OCI-LY7 (cell line): ENCODE measurements at regions not wholly inside any gene's neighbourhood (a gene's known extent, or its start where the extent isn't known, plus 50 kb on each side); places are given as distances from the start of the nearest gene placed in this dataset.

Experiments used
- BruUV-seq: library from RNA; stranded (reverse); fragments of 400-500 nt; replicated peaks from 2 replicates; lab custom pipeline; 2021; lab: Mats Ljungman, UMichigan
- CTCF ChIA-PET: fragments of 300-600 bp; sonication (Branson Sonifier 250); formaldehyde crosslinking; loops from one replicate; lab custom pipeline; 2022; ENCODE audit warnings: antibody characterized with exemption; ENCODE audit not compliant: unreplicated experiment; lab: Charles Lee
- POLR2A ChIA-PET: fragments of 300-600 bp; sonication (Branson Sonifier 250); formaldehyde crosslinking; loops from one replicate; lab custom pipeline; 2022; ENCODE audit warnings: antibody characterized with exemption; lab: Charles Lee
- DNase-seq: peaks from one replicate; pipeline ENCODE4 v3.0.0-alpha.2; 2015; ENCODE audit warnings: low spot score
- H2AFZ ChIP-seq: fragments of 200-600 bp; sonication (generic), shearing (Covaris generic); 2 replicates; pipeline ENCODE4 v1.6.1; 2014; ENCODE audit warnings: mild to moderate bottlenecking, antibody characterized with exemption, low read length, moderate library complexity
- H3K27ac ChIP-seq: fragments of 200-600 bp; sonication (generic); 2 replicates; pipeline ENCODE4 v1.5.1; 2014; ENCODE audit warnings: mixed run types, low read depth, mild to moderate bottlenecking, moderate library complexity, low read length, inconsistent platforms; ENCODE audit not compliant: poor library complexity, severe bottlenecking
- H3K36me3 ChIP-seq: fragments of 200-600 bp; sonication (generic); 2 replicates; pipeline ENCODE4 v1.6.1; 2014; ENCODE audit warnings: mild to moderate bottlenecking, antibody characterized with exemption, low read length, moderate library complexity, mixed read lengths; ENCODE audit not compliant: insufficient read depth
- H3K4me1 ChIP-seq: fragments of 200-600 bp; sonication (generic); 2 replicates; pipeline ENCODE4 v1.5.1; 2014; ENCODE audit warnings: mild to moderate bottlenecking, low read length; ENCODE audit not compliant: insufficient read depth, poor library complexity, severe bottlenecking
- H3K4me2 ChIP-seq: fragments of 200-600 bp; sonication (generic); 2 replicates; pipeline ENCODE4 v1.6.1; 2014; ENCODE audit warnings: mild to moderate bottlenecking, low read length
- H3K4me3 ChIP-seq: fragments of 200-600 bp; sonication (generic); 2 replicates; pipeline ENCODE4 v1.5.1; 2014; ENCODE audit warnings: mild to moderate bottlenecking, low read depth, low read length; ENCODE audit not compliant: poor library complexity, severe bottlenecking
- H3K79me2 ChIP-seq: fragments of 200-600 bp; sonication (generic); 2 replicates; pipeline ENCODE4 v1.6.1; 2016; ENCODE audit warnings: low read depth, mild to moderate bottlenecking, low read length, moderate library complexity, mixed read lengths; ENCODE audit not compliant: insufficient read depth
- H3K9me2 ChIP-seq: fragments of 200-600 bp; sonication (generic); 2 replicates; pipeline ENCODE4 v1.6.1; 2016; ENCODE audit warnings: mild to moderate bottlenecking, low read length, mixed read lengths; ENCODE audit not compliant: insufficient read depth
- H3K9me3 ChIP-seq: fragments of 200-600 bp; sonication (generic); 2 replicates; pipeline ENCODE4 v1.6.1; 2014; ENCODE audit warnings: mild to moderate bottlenecking, mixed run types, low read length, mixed read lengths
- H4K20me1 ChIP-seq: fragments of 200-600 bp; sonication (generic); 2 replicates; pipeline ENCODE4 v1.6.1; 2014; ENCODE audit warnings: mild to moderate bottlenecking, antibody characterized with exemption, low read length, moderate library complexity, mixed read lengths; ENCODE audit not compliant: insufficient read depth
- EZH2phosphoT487 ChIP-seq: fragments of 200-600 bp; sonication (generic); IDR thresholded peaks from 2 replicates; pipeline ENCODE4 v1.6.1; 2018; ENCODE audit warnings: low read depth, borderline replicate concordance, mild to moderate bottlenecking, mixed run types, antibody characterized with exemption, low read length, moderate library complexity, mixed read lengths
- intact Hi-C: fragments of 100-400 bp; cut with micrococcal nuclease; formaldehyde crosslinking; loops from one replicate; pipeline ENCODE4 v1.10.0; 2022; ENCODE audit not compliant: unreplicated experiment
- TF ChIP-seq, protein P1 (sequence below): fragments of 200-600 bp; sonication (generic); conservative IDR thresholded peaks from 2 replicates; pipeline ENCODE4 v1.5.1; 2014; ENCODE audit warnings: mild to moderate bottlenecking, antibody characterized with exemption, low read length, moderate library complexity, mixed read lengths

DNA sequence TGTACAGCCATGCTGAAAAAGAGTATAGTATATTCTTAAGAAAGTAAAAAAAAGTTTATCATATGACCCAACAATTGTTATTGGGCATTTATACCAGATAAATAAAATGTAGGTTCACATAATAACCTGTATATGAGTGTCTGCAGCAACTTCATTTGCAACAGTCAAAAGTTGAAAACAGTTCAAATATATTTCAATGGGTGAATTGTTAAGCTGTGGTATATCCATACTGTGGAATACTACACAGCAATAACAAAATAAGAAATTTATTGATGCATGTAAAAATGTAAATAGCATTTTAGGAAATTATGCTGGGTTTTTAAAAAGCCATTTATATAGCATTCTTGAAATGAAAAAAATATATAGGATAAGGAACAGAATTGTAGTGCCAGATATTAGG, 1420.1 kb upstream of the ACO1 start:
- Histone ChIP-seq H3K4me1 (no peaks in the 10 kb centered on the region), H3K9me2 (no peaks in the 10 kb centered on the region), H3K4me3 (no peak overlapping the region), H3K79me2 (no peaks in the 10 kb centered on the region), H3K36me3 (no peaks in the 10 kb centered on the region), H3K27ac (no peak overlapping the region), H2AFZ (no peak overlapping the region), H4K20me1 (no peaks in the 10 kb centered on the region), H3K9me3 (0 out of 2 replicates have a peak, but pooled peaks cover 3% of the 10 kb centered on the region), H3K4me2 (no peak overlapping the region)
- ChIA-PET POLR2A (no interaction called here), CTCF (no interaction called here)
- TF ChIP-seq, protein P1, sequence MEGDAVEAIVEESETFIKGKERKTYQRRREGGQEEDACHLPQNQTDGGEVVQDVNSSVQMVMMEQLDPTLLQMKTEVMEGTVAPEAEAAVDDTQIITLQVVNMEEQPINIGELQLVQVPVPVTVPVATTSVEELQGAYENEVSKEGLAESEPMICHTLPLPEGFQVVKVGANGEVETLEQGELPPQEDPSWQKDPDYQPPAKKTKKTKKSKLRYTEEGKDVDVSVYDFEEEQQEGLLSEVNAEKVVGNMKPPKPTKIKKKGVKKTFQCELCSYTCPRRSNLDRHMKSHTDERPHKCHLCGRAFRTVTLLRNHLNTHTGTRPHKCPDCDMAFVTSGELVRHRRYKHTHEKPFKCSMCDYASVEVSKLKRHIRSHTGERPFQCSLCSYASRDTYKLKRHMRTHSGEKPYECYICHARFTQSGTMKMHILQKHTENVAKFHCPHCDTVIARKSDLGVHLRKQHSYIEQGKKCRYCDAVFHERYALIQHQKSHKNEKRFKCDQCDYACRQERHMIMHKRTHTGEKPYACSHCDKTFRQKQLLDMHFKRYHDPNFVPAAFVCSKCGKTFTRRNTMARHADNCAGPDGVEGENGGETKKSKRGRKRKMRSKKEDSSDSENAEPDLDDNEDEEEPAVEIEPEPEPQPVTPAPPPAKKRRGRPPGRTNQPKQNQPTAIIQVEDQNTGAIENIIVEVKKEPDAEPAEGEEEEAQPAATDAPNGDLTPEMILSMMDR: no peak
- no peak for TF ChIP-seq EZH2phosphoT487
- intact Hi-C loops: no loop called here
- no peak for DNase-seq
- no TSS peak for BruUV-seq

DNA sequence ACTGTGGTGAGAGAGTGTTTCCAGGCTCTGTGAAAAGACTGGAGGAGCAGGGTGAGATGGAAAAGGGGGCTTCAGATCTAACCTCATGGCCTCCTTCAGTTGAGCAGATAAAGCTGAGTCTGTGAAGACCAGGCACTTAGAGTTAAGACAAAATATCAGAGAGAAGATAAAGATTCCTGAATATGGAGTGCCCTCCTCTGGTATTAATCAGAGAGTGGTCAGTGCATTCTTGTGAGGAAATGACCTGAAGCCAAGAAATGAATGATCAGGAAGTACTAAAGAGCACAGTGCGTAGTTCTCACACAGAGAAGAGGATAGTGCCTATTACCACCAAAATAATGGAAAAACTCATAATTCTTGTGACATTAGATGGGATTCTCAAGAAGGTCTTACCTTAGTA, 1417.0 kb upstream of the ACO1 start:
- Histone ChIP-seq H3K9me2 (no peaks in the 10 kb centered on the region), H3K79me2 (no peaks in the 10 kb centered on the region), H4K20me1 (no peaks in the 10 kb centered on the region), H3K4me1 (no peaks in the 10 kb centered on the region), H3K4me2 (no peak overlapping the region), H3K36me3 (no peaks in the 10 kb centered on the region), H3K9me3 (0 out of 2 replicates have a peak, but pooled peaks cover 3% of the 10 kb centered on the region), H3K4me3 (no peak overlapping the region), H3K27ac (no peak overlapping the region), H2AFZ (no peak overlapping the region)
- TF ChIP-seq EZH2phosphoT487: no peak
- TF ChIP-seq, protein P1: no peak
- ChIA-PET POLR2A (no interaction called here), CTCF (no interaction called here)
- intact Hi-C loops: no loop called here
- no peak for DNase-seq
- no TSS peak for BruUV-seq

DNA sequence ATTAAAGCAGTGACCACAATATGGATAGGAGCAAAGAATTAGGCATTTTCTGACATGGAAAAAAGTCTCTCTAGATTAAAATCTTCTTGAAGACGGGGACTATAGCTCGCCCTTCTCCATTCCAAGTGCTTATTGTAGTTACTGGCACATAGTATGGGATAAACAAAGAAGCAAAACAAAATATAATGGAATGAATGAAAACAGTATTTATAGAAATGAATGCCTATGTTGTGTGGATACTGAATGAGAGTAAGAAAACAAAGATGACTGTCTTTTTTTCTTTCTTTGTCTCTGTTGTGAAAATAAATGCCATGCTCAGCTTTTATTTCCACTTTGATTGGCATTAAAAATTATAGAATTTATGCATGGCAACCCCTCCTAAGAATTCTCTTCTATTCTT, 1414.3 kb upstream of the ACO1 start:
- H3K4me2 ChIP-seq: no peak overlapping the region
- no peak overlapping the region for H3K27ac ChIP-seq
- no peaks in the 10 kb centered on the region for H3K36me3 ChIP-seq
- no peaks in the 10 kb centered on the region for H3K79me2 ChIP-seq
- TF ChIP-seq, protein P1: no peak
- no peak for TF ChIP-seq EZH2phosphoT487
- no peak overlapping the region for H2AFZ ChIP-seq
- no TSS peak for BruUV-seq
- H3K4me1 ChIP-seq: no peaks in the 10 kb centered on the region
- no peaks in the 10 kb centered on the region for H4K20me1 ChIP-seq
- intact Hi-C loops: no loop called here
- H3K4me3 ChIP-seq: no peak overlapping the region
- no peak for DNase-seq
- no peaks in the 10 kb centered on the region for H3K9me3 ChIP-seq
- ChIA-PET CTCF (no interaction called here), POLR2A (interaction anchor here (0.6 kb wide), 1 partner anchor 40 kb away, joined by 3 read pairs; no protein-coding TSS in a partner anchor)
- H3K9me2 ChIP-seq: no peaks in the 10 kb centered on the region
